ENCODE measurements at regions not wholly inside any gene's neighbourhood (a gene's known extent, or its start where the extent isn't known, plus 50 kb on each side); places are given as distances from the start of the nearest gene placed in this dataset.

DNA sequence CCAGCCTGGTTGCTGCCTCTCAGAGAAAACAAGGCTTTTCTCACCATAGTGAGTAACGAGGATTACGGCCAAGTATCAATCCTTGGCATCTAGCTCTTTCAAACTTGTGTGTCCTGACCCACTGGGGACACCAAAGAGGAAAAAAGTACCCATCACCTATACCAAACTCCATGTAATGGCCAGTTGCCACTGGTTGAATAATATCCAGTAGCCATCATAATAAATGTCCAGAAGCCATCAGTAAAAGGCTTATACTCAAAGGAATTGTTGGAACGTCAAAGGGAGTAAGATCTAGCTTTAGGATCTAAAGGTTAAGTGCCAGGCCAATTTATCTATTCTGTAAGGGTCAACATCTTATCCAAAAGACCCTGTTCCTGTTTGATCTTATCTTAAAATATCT is 91.1 kb downstream of the PTPRS start:
- WGBS, 2 donors: 96 to 98% methylated on average over 3 of the region's 3 CpGs
- intact Hi-C loops (cut with DNase I): no loop called here
- TF ChIP-seq, protein P1, sequence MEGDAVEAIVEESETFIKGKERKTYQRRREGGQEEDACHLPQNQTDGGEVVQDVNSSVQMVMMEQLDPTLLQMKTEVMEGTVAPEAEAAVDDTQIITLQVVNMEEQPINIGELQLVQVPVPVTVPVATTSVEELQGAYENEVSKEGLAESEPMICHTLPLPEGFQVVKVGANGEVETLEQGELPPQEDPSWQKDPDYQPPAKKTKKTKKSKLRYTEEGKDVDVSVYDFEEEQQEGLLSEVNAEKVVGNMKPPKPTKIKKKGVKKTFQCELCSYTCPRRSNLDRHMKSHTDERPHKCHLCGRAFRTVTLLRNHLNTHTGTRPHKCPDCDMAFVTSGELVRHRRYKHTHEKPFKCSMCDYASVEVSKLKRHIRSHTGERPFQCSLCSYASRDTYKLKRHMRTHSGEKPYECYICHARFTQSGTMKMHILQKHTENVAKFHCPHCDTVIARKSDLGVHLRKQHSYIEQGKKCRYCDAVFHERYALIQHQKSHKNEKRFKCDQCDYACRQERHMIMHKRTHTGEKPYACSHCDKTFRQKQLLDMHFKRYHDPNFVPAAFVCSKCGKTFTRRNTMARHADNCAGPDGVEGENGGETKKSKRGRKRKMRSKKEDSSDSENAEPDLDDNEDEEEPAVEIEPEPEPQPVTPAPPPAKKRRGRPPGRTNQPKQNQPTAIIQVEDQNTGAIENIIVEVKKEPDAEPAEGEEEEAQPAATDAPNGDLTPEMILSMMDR (IDR thresholded peaks at IDR 0.05): no peak
- no peak overlapping the region for H3K4me3 ChIP-seq
- H3K36me3 ChIP-seq: peaks cover 0 to 22% (median 0%) of the 10 kb centered on the region in 9 donors
- H3K27ac ChIP-seq: no peak overlapping the region
- ATAC-seq (no peak), DNase-seq (no peak)
- peaks cover 0 to 4% (median 0%) of the 10 kb centered on the region in 9 donors for H3K4me1 ChIP-seq
- H3K9me3 ChIP-seq: peaks cover 0 to 7% (median 1%) of the 10 kb centered on the region in 11 donors
- H3K27me3 ChIP-seq: peaks cover 0 to 5% (median 0%) of the 10 kb centered on the region in 7 donors

DNA sequence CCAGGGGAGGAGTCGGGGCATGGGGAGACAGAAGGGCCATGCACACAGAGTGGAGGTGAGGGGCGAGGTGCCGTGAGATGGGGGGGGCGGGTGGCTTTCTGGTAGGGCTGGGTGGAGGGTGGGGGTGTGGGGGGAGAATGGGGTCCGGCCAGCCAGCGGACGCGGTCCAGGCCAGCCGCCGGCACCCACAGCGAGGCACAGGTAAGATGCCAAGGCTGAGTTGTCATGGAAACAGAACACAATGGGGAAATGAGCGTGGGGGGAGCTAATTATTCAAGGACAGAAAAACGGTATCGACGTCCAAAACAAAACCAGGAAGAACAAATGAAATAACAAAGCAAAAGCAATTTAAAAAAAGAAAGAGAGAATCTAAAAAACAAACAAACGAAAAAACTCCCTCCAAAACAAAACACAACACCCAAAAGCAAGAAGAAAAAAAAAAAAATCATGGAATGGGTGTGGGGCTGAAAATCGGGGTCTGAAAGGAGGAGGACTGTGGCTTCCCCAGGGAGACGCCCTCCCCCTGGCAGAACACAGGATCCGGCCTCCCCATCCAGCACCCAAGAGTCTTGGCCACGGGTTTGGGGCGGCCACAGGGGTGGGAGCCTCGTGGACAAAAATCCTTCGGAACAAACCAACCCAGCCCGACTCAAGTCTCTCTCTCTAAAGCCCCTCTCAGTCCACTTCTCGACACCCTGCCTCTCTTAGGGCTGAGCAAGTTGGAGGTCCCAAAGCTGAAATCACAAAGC is 92.5 kb downstream of the PTPRS start:
- H3K4me1 ChIP-seq: peaks cover 0 to 4% (median 0%) of the 10 kb centered on the region in 9 donors
- H3K27me3 ChIP-seq: peaks cover 0 to 5% (median 0%) of the 10 kb centered on the region in 7 donors
- no peak overlapping the region for H3K27ac ChIP-seq
- WGBS, 2 donors: 76 to 86% methylated on average over 25 of the region's 25 CpGs
- H3K4me3 ChIP-seq: no peak overlapping the region
- peaks cover 0 to 30% (median 0%) of the 10 kb centered on the region in 9 donors for H3K36me3 ChIP-seq
- ATAC-seq (no peak), DNase-seq (no peak)
- peaks cover 0 to 5% (median 0%) of the 10 kb centered on the region in 11 donors for H3K9me3 ChIP-seq
- TF ChIP-seq, protein P1 (IDR thresholded peaks at IDR 0.05): no peak
- intact Hi-C loops (cut with DNase I): no loop called here

DNA sequence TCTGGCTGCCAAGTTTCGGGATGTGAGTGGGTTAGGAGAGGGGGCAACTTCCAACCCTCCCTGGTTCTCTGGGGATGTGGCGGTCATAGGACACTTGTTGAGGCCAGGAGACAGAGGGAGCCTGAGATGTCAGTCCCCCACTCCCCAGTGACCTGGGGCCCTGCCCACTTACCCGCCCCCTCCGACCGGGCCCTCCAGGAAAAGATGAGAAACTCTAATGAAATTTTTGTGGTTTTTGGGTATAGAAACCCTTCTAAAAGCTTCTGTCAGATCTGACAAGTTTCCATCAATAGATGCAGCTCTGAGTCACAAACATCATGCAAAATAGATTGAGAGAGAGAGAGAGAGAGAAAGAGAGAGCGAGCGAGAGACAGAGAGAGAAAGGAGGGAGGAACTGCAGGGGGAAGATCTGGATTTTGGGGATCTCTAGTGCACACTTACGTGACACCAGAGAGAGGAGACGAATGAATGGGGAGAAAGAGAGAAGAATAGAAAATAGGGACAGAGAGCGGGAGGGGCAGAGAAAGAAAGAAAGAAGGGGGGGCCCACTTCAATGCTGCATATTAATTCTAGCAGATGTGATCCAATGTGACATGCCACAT is 94.0 kb downstream of the PTPRS start:
- DNase-seq (no peak), ATAC-seq (no peak)
- peaks cover 0 to 5% (median 0%) of the 10 kb centered on the region in 11 donors for H3K9me3 ChIP-seq
- H3K36me3 ChIP-seq: peaks cover 0 to 34% (median 0%) of the 10 kb centered on the region in 9 donors
- intact Hi-C loops (cut with DNase I): no loop called here
- no peak overlapping the region for H3K27ac ChIP-seq
- H3K4me1 ChIP-seq: peaks cover 0 to 4% (median 0%) of the 10 kb centered on the region in 9 donors
- WGBS, 2 donors: 86 to 89% methylated on average over 10 of the region's 10 CpGs
- H3K4me3 ChIP-seq: no peak overlapping the region
- TF ChIP-seq, protein P1 (IDR thresholded peaks at IDR 0.05): no peak
- H3K27me3 ChIP-seq: peaks cover 0 to 5% (median 0%) of the 10 kb centered on the region in 7 donors

DNA sequence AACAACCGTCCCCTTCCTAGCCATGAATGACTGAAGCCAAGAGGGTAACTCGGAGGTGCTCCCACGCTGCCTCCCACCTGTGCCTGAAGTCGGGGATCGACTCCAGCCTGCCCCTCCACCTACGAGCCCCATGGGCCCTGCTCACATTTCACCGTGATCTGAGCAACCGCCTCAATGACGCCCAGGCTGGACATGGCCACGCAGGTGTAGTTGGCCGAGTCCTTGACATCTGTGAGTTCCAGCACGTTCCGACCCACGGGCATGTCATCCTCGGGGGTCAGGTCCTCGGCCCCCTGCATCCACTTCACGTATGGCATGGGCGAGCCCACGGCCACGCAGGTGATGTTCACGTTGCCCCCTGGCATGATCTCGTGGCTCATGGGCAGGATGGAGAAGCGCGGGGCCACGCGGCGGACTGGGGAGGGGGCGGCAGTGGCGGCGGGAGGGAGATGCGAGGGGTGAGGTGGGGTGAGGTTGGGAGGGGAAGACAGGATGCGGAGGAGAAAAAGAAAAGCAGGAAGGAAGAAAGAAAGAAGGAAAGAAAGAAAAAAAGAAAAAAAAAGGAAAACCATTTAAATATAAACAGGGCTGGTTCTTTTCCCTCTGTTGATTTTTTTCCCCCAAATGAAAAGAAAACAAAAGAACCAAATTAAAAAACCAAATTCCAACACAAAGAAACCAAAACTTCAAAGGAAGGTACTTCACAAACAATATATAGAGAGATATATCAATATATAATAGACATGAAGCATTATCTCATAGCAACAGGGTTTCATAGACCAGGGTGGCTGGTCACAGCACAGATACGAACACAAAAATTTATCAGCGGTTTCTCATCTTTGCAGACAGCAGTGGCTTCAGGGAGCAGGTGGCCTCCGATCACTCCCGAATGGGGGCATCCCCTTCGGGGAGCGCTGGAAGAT is 94.7 kb downstream of the PTPRS start:
- no peak overlapping the region for H3K4me3 ChIP-seq
- peaks cover 0 to 4% (median 0%) of the 10 kb centered on the region in 9 donors for H3K4me1 ChIP-seq
- WGBS, 2 donors: 91 to 92% methylated on average over 38 of the region's 38 CpGs
- peaks cover 0 to 5% (median 0%) of the 10 kb centered on the region in 7 donors for H3K27me3 ChIP-seq
- TF ChIP-seq, protein P1 (IDR thresholded peaks at IDR 0.05): no peak
- no peak for DNase-seq
- ATAC-seq: no peak
- H3K9me3 ChIP-seq: peaks cover 0 to 5% (median 0%) of the 10 kb centered on the region in 11 donors
- H3K27ac ChIP-seq: no peak overlapping the region
- intact Hi-C loops (cut with DNase I): no loop called here
- peaks cover 0 to 38% (median 0%) of the 10 kb centered on the region in 9 donors for H3K36me3 ChIP-seq

Measured in heart right ventricle (tissue), 16 donors.